ENCODE measurements at regions not wholly inside any gene's neighbourhood (a gene's known extent, or its start where the extent isn't known, plus 50 kb on each side); places are given as distances from the start of the nearest gene placed in this dataset.

DNA sequence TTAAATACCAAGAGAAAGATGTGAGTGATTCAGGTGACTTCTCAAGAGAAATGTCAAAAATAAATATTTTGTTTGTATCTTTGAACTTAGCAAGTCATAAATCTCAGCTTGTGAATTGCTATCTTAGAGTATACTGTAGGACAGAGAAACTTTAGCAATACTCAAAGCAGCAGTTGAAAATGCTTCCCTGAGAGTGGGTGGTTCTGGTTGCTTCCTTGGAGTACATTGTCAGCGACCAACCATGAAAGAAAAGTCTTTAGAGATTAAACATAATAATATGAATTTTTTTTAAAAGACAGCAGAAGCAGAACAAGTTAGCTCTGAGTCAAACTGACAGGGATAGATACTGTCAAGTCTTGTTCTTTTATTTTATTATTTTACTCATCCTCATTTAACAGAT is 86.8 kb upstream of the OSBPL8 start:
- TF ChIP-seq NR1H2 (CRISPR knock-in tag; IDR thresholded peaks at IDR 0.05) (no peak), TEAD4 (CRISPR knock-in tag; IDR thresholded peaks at IDR 0.05) (no peak)
- TF ChIP-seq, protein P1, sequence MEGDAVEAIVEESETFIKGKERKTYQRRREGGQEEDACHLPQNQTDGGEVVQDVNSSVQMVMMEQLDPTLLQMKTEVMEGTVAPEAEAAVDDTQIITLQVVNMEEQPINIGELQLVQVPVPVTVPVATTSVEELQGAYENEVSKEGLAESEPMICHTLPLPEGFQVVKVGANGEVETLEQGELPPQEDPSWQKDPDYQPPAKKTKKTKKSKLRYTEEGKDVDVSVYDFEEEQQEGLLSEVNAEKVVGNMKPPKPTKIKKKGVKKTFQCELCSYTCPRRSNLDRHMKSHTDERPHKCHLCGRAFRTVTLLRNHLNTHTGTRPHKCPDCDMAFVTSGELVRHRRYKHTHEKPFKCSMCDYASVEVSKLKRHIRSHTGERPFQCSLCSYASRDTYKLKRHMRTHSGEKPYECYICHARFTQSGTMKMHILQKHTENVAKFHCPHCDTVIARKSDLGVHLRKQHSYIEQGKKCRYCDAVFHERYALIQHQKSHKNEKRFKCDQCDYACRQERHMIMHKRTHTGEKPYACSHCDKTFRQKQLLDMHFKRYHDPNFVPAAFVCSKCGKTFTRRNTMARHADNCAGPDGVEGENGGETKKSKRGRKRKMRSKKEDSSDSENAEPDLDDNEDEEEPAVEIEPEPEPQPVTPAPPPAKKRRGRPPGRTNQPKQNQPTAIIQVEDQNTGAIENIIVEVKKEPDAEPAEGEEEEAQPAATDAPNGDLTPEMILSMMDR (IDR thresholded peaks at IDR 0.05) = no peak
